Neural progenitor cell (in vitro differentiated cells): ENCODE measurements at regions not wholly inside any gene's neighbourhood (a gene's known extent, or its start where the extent isn't known, plus 50 kb on each side); places are given as distances from the start of the nearest gene placed in this dataset.

ENCODE experiments used
- EZH2 ChIP-seq: fragments of 200-600 bp; sonication (generic); IDR thresholded peaks from 2 replicates; pipeline ENCODE4 v1.6.1; 2017; ENCODE audit warnings: antibody characterized with exemption, mild to moderate bottlenecking, moderate library complexity
- EZH2phosphoT487 ChIP-seq: fragments of 200-600 bp; sonication (generic); IDR thresholded peaks from 2 replicates; pipeline ENCODE4 v1.6.1; 2017; ENCODE audit warnings: antibody characterized with exemption
- TF ChIP-seq, protein P1 (sequence below): fragments of 200-600 bp; sonication (generic); IDR thresholded peaks from 2 replicates; pipeline ENCODE4 v1.5.1; 2017; ENCODE audit warnings: antibody characterized with exemption, mild to moderate bottlenecking

DNA sequence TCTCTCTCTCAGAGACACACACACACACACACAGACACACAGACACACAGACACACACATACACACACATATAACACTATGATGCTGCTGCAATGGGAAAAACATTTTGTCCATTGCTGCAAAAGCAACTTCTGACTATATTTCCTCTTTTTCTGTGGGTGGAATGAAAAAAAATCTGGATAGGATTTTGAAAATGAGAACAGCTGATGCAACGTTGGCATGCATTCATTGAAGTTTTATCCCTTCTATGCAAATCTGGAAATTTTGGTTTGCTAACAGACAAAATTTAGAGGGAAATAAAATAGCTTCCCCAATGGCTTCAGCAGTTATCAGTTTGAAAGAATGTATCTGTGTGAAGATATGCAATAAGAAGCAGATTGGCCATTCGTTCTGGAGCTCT lies 763.4 kb upstream of the GRM7 start:
- TF ChIP-seq, protein P1, sequence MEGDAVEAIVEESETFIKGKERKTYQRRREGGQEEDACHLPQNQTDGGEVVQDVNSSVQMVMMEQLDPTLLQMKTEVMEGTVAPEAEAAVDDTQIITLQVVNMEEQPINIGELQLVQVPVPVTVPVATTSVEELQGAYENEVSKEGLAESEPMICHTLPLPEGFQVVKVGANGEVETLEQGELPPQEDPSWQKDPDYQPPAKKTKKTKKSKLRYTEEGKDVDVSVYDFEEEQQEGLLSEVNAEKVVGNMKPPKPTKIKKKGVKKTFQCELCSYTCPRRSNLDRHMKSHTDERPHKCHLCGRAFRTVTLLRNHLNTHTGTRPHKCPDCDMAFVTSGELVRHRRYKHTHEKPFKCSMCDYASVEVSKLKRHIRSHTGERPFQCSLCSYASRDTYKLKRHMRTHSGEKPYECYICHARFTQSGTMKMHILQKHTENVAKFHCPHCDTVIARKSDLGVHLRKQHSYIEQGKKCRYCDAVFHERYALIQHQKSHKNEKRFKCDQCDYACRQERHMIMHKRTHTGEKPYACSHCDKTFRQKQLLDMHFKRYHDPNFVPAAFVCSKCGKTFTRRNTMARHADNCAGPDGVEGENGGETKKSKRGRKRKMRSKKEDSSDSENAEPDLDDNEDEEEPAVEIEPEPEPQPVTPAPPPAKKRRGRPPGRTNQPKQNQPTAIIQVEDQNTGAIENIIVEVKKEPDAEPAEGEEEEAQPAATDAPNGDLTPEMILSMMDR: no peak
- TF ChIP-seq EZH2 (no peak), EZH2phosphoT487 (no peak)
